ENCODE measurements at regions not wholly inside any gene's neighbourhood (a gene's known extent, or its start where the extent isn't known, plus 50 kb on each side); places are given as distances from the start of the nearest gene placed in this dataset.

DNA sequence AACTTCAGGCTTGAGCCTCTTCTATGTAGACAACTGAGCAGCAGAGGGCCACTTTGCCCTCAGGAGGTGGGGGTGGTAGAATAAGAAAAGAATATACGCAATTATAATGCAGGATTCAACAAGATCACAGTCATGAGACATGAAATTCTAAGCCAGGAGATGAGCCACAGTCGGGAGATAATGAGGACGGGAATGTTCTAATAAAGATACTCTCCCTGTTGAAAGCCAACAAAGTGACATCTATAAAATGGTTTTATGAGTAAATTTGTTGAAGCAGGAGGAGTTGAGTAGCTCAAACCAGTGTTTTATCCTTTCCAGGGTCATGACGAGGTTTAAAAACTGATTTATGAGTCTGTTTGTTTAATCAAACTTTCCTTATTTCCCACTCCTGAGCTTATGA is 152.0 kb upstream of the SERP2 start:
- H3K4me3 ChIP-seq (replicated peaks in 1 of 2; ENCODE audit: low read depth in 2 of 2, low read length in 2 of 2) = no peak overlapping the region
- no peak for DNase-seq (ENCODE audit: low read depth in 2 of 2)
- TF ChIP-seq, protein P1, sequence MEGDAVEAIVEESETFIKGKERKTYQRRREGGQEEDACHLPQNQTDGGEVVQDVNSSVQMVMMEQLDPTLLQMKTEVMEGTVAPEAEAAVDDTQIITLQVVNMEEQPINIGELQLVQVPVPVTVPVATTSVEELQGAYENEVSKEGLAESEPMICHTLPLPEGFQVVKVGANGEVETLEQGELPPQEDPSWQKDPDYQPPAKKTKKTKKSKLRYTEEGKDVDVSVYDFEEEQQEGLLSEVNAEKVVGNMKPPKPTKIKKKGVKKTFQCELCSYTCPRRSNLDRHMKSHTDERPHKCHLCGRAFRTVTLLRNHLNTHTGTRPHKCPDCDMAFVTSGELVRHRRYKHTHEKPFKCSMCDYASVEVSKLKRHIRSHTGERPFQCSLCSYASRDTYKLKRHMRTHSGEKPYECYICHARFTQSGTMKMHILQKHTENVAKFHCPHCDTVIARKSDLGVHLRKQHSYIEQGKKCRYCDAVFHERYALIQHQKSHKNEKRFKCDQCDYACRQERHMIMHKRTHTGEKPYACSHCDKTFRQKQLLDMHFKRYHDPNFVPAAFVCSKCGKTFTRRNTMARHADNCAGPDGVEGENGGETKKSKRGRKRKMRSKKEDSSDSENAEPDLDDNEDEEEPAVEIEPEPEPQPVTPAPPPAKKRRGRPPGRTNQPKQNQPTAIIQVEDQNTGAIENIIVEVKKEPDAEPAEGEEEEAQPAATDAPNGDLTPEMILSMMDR (IDR thresholded peaks at IDR 0.05; ENCODE audit: low read depth, low read length) = no peak

DNA sequence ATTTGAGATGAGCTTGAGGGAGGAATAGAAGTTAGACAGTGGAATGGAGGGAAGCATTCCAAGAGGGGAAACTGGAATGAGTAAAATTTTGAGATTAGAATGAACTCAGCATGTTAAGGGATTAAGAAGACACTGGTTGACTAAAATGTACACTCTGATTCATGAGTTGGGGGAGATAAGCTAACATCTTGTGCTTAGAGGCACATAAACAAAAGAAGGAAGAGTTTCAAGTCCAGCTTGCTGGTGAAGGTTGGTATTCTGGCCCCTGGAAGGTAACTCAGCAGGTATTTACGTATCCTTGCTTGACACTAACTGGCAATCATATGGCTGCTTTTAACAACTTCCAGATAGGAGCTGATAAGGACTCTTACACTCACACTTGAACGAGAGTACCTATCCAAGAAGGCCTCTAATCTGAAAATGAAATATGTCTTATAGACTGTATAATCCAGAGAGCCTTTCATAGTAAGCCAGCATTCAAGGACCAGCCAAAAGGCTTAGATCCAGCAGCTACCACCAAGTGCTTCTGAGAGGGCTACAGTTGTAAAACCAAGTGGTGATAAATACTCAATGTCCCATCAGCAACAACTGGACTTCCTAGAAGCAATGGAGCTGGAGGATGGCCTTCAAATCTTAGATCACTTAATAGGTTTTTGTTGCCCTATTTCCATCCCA is 149.7 kb upstream of the SERP2 start:
- no peak for DNase-seq (ENCODE audit: low read depth in 2 of 2)
- no peak overlapping the region for H3K4me3 ChIP-seq (replicated peaks in 1 of 2; ENCODE audit: low read depth in 2 of 2, low read length in 2 of 2)
- TF ChIP-seq, protein P1 (IDR thresholded peaks at IDR 0.05; ENCODE audit: low read depth, low read length) = no peak

DNA sequence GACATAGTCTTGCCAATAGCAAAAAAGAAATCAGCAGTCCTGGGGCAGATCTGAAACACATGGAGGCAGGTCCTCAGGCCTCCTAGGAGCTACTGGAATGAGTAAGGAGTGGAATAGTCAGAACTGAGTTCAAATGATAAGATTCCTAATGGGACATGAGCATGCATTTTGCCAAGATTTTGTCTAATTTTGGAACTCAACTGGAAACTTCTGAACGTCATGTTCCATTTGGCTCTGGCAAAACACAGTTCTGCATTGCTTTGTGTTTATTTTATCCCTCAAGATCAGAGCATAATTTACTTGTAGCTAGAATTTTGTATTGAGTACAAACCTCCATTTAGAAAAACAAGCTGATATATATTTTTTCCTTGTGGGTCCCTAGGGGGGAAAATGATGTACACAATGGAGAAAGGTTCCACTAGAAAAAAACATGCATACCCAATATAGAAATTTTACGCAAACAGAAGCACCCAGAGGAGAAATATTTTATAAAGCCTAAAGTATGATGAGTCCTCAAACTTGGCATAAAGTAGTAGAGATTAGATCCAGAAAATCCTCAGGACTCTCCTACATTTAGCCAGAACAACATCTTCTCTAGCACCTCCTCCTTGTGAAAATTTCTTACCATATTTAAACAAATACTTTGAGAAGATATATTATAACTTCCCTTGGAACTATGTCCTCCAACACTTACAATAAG is 149.0 kb upstream of the SERP2 start:
- no peak overlapping the region for H3K4me3 ChIP-seq (replicated peaks in 1 of 2; ENCODE audit: low read depth in 2 of 2, low read length in 2 of 2)
- DNase-seq (ENCODE audit: low read depth in 2 of 2) = peak in 1 of 2 donors; percentile 84
- TF ChIP-seq, protein P1 (IDR thresholded peaks at IDR 0.05; ENCODE audit: low read depth, low read length) = no peak

DNA sequence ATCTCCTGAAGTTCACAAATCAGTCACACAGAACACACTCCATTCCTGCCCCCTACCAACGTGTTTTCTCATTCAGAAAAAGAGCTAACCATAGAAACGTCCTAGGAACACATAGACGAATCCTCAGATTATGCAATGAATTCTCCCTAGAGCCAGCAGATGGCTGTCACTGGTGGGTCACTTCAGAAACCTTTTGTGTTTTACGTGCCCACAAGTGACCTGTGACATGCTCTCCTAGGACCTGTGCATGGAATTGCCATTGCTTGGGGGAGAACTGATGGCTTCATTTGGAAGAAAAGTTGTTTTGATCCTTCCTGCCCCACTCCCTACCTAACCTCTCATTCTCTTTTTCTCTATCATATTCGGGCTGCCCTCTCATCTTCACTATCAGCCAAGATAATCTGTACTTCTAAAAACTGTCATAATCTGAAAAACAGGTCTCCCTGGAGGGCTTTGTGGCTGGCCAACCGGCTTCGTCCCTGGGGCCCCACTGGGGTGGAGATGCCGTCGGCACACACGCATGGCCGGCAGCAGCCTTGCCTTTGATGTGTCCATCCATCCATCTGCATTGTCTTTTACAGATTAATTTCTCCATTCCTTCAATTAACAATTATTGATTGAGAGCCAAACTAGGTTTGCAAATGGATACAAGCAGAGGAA is 144.1 kb upstream of the SERP2 start:
- no peak for DNase-seq (ENCODE audit: low read depth in 2 of 2)

DNA sequence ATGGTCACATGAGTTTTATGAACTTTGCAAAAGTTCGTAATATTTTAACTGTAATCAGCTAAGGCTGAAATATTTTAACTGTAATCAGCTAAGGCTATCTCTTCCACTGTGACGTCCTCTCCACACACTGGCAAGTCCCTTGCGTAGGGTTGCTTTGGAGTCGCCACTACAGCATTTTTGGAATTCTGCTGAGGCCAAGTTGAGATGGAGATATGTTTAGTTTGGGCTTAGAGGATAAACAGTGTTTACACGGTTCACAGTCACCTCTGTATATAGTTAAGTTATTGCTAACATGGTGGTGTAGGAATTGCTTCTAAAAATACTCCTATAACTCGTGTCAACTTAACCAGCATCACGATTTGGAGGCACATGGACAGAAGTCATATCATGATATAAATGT is 143.6 kb upstream of the SERP2 start:
- TF ChIP-seq, protein P1 (IDR thresholded peaks at IDR 0.05; ENCODE audit: low read depth, low read length) = no peak

More for the DNA sequence above, 144.1 kb upstream of the SERP2 start:
- no peak overlapping the region for H3K4me3 ChIP-seq (replicated peaks in 1 of 2; ENCODE audit: low read depth in 2 of 2, low read length in 2 of 2)
- TF ChIP-seq, protein P1 (IDR thresholded peaks at IDR 0.05; ENCODE audit: low read depth, low read length) = no peak

DNA sequence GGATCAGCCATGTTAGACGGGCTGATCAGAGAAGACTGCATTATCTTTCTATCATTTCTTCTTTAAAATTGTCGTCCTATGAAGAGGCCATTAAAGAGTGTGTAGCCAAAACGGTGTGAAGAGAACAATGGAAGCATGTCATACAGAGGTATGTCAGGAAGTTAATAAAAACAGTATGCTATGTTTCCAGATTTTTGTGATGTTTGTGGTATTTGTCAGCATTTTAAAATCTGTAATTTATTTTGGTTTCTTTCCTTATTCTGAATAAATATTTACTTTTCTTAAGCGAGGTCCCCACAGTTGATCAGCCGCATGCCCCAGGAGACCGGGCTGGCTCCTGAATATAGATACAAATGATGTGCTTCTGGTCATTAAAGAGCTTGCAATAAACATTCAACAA is 142.9 kb upstream of the SERP2 start:
- DNase-seq (ENCODE audit: low read depth in 2 of 2) = peak in 1 of 2 donors; percentile 77
- TF ChIP-seq, protein P1 (IDR thresholded peaks at IDR 0.05; ENCODE audit: low read depth, low read length) = no peak
- no peak overlapping the region for H3K4me3 ChIP-seq (replicated peaks in 1 of 2; ENCODE audit: low read depth in 2 of 2, low read length in 2 of 2)

More for the DNA sequence above, 143.6 kb upstream of the SERP2 start:
- H3K4me3 ChIP-seq (replicated peaks in 1 of 2; ENCODE audit: low read depth in 2 of 2, low read length in 2 of 2) = no peak overlapping the region
- DNase-seq (ENCODE audit: low read depth in 2 of 2) = no peak

Data from cardiac fibroblast (primary cell).